Endothelial cell of umbilical vein (primary cell): ENCODE measurements at regions not wholly inside any gene's neighbourhood (a gene's known extent, or its start where the extent isn't known, plus 50 kb on each side); places are given as distances from the start of the nearest gene placed in this dataset.

Experiments
- BruUV-seq: library from RNA; stranded (reverse); fragments of 400-500 nt; replicated peaks from 2 replicates; lab custom pipeline; 2021; lab: Mats Ljungman, UMichigan
- CTCF ChIA-PET: fragments of 300-600, 350-600 bp; sonication (Branson Sonifier 250); formaldehyde crosslinking; loops from one replicate; lab custom pipeline; 2021; ENCODE audit warnings: antibody characterized with exemption, inconsistent platforms; lab: Charles Lee
- POLR2A ChIA-PET: fragments of 300-600, 350-600 bp; sonication (Branson Sonifier 250); formaldehyde crosslinking; loops from one replicate; lab custom pipeline; 2021; ENCODE audit warnings: antibody characterized with exemption, inconsistent platforms; lab: Charles Lee
- DNase-seq: peaks from one replicate; pipeline ENCODE4 v3.0.0-alpha.2; 2011; ENCODE audit warnings: low read depth, low spot score
- FAIRE-seq: peaks from 2 replicates; lab custom pipeline; 2011; peaks lifted over from hg19 to GRCh38; lab: Jason Lieb, UNC
- H2AFZ ChIP-seq: 2 replicates; pipeline ENCODE4 v1.6.0; 2012; ENCODE audit warnings: low read depth, low read length, control low read depth, inconsistent platforms
- H3K27ac ChIP-seq: 2 replicates; pipeline ENCODE4 v1.5.1; 2011; ENCODE audit warnings: low read depth, mild to moderate bottlenecking, control low read depth, low read length, moderate library complexity; ENCODE audit not compliant: insufficient read depth
- H3K27me3 ChIP-seq, 2 experiments: 2 replicates each; pipeline versions ENCODE4 v1.6.0 to v1.6.1; 2011; ENCODE audit warnings: low read length in 2 of 2, mixed read lengths in 1 of 2; ENCODE audit not compliant: control insufficient read depth in 2 of 2, insufficient read depth in 2 of 2
- H3K36me3 ChIP-seq, 2 experiments: 2 replicates in 1 of 2; 3 replicates in 1 of 2; pipeline ENCODE4 v1.5.1; 2011; ENCODE audit warnings: low read length in 2 of 2, mild to moderate bottlenecking in 1 of 2, moderate library complexity in 1 of 2; ENCODE audit not compliant: control insufficient read depth in 2 of 2, insufficient read depth in 2 of 2; ENCODE audit errors: extremely low read depth in 1 of 2
- H3K4me1 ChIP-seq: 3 replicates; pipeline ENCODE4 v1.5.1; 2011; ENCODE audit warnings: mild to moderate bottlenecking, low read length; ENCODE audit not compliant: control insufficient read depth, insufficient read depth; ENCODE audit errors: extremely low read depth
- H3K4me2 ChIP-seq: 2 replicates; pipeline ENCODE4 v1.6.1; 2011; ENCODE audit warnings: low read length, control low read depth, mixed read lengths; ENCODE audit not compliant: insufficient read depth
- H3K4me3 ChIP-seq, 3 experiments: fragments of 200-600 bp in 1 of 3; sonication (generic), shearing (Covaris generic) in 1 of 3; replicated peaks in 1 of 3; 2 replicates each; pipeline ENCODE4 v1.5.1; 2011 to 2016; ENCODE audit warnings: control low read depth in 3 of 3, low read length in 3 of 3, mild to moderate bottlenecking in 2 of 3, inconsistent platforms in 1 of 3, low read depth in 1 of 3, moderate library complexity in 1 of 3; ENCODE audit not compliant: insufficient read depth in 1 of 3
- H3K79me2 ChIP-seq: 2 replicates; pipeline ENCODE4 v1.6.0; 2012; ENCODE audit warnings: low read length, inconsistent platforms; ENCODE audit not compliant: control insufficient read depth, insufficient read depth
- H3K9ac ChIP-seq: replicated peaks from 2 replicates; pipeline ENCODE3; 2011; ENCODE audit warnings: low read length, control low read depth; ENCODE audit not compliant: insufficient read depth; ENCODE audit errors: extremely low read depth
- H3K9me1 ChIP-seq: replicated peaks from 3 replicates; pipeline ENCODE4 v1.6.0; 2011; ENCODE audit warnings: mild to moderate bottlenecking, low read length; ENCODE audit not compliant: control insufficient read depth, insufficient read depth; ENCODE audit errors: extremely low read depth
- H3K9me3 ChIP-seq: replicated peaks from 2 replicates; pipeline ENCODE4 v1.5.1; 2012; ENCODE audit warnings: low read length, inconsistent platforms; ENCODE audit not compliant: control insufficient read depth, insufficient read depth
- H4K20me1 ChIP-seq: replicated peaks from 2 replicates; pipeline ENCODE3; 2011; ENCODE audit warnings: mild to moderate bottlenecking, low read length; ENCODE audit not compliant: control insufficient read depth, insufficient read depth; ENCODE audit errors: extremely low read depth
- EZH2 ChIP-seq: IDR thresholded peaks from 2 replicates; pipeline ENCODE4 v1.6.1; 2012; ENCODE audit warnings: borderline replicate concordance, low read depth, mild to moderate bottlenecking, moderate library complexity, low read length, inconsistent platforms; ENCODE audit not compliant: severe bottlenecking
- GATA2 ChIP-seq: IDR thresholded peaks from 2 replicates; pipeline ENCODE4 v1.7.0; 2011; ENCODE audit warnings: low read depth, mild to moderate bottlenecking, moderate library complexity, mixed read lengths, low read length; ENCODE audit not compliant: insufficient read length, insufficient read depth
- JUN ChIP-seq: IDR thresholded peaks from 2 replicates; pipeline ENCODE4 v1.6.1; 2011; ENCODE audit warnings: borderline replicate concordance, low read depth; ENCODE audit not compliant: insufficient read length, insufficient read depth
- MAX ChIP-seq: IDR thresholded peaks from 2 replicates; pipeline ENCODE4 v1.6.1; 2011; ENCODE audit not compliant: insufficient read depth, insufficient read length
- POLR2A ChIP-seq: IDR thresholded peaks from 2 replicates; pipeline ENCODE4 v1.6.1; 2012; ENCODE audit warnings: low read depth, mild to moderate bottlenecking, control low read depth, low read length
- POLR2AphosphoS5 ChIP-seq: IDR thresholded peaks from 2 replicates; pipeline ENCODE4 v1.6.1; 2012; ENCODE audit warnings: low read depth, mild to moderate bottlenecking, control low read depth, low read length, moderate library complexity; ENCODE audit not compliant: insufficient read depth
- dilution Hi-C: fragments of 300-500 bp; cut with MboI; formaldehyde crosslinking; loops from one replicate; pipeline ENCODE4 v1.15.0; 2019; ENCODE audit warnings: low sequenced_read_pairs; ENCODE audit not compliant: extremely low pct_ligation_motif_present
- intact Hi-C: fragments of 100-400 bp; cut with micrococcal nuclease; formaldehyde crosslinking; loops from one replicate; pipeline ENCODE4 v1.10.0; 2022
- TF ChIP-seq, protein P1 (sequence below), 2 donors: IDR thresholded peaks; 1 replicate in 1 of 2; 2 replicates in 1 of 2; pipeline ENCODE4 v1.5.1; 2011; ENCODE audit warnings: low read length in 2 of 2, mild to moderate bottlenecking in 2 of 2, moderate library complexity in 2 of 2, control low read depth in 1 of 2, inconsistent platforms in 1 of 2, low read depth in 1 of 2; ENCODE audit not compliant: insufficient read depth in 1 of 2; ENCODE audit errors: extremely low read depth in 1 of 2

DNA sequence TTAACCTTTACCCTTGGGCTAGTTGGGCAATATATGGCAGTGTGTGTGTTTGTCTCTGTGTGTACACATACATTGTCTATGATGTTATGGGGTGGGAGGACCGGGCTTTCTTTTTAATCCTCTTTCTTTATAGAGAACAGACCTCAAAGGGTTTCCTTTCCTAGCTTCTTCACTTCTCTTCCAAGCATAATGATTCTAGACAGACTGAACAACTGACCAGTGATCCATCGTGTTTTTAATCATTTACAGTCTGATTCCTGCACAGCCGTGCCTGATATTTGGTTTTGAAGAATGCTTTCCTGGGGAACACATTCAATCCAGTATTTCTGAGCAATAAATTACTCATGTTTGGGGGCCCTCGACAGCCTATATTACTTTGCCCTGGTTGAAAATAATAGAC, 481.1 kb upstream of the DCN start:
- dilution Hi-C loops (no loop called here), intact Hi-C loops (no loop called here)
- Histone ChIP-seq H3K79me2 (no peaks in the 10 kb centered on the region), H3K4me2 (no peak overlapping the region), H2AFZ (no peak overlapping the region), H3K9me1 (no peaks in the 10 kb centered on the region), H3K9ac (no peak overlapping the region), H3K27me3 (no peaks in the 10 kb centered on the region), H3K36me3 (no peaks in the 10 kb centered on the region), H3K4me3 (no peak overlapping the region), H3K27ac (no peak overlapping the region), H4K20me1 (no peaks in the 10 kb centered on the region), H3K9me3 (no peaks in the 10 kb centered on the region), H3K4me1 (peaks cover 6% of the 10 kb centered on the region)
- DNase-seq (no peak), FAIRE-seq (no peak)
- POLR2A ChIA-PET = no interaction called here
- TF ChIP-seq EZH2 (no peak), MAX (no peak), POLR2A (no peak), POLR2AphosphoS5 (no peak)
- TF ChIP-seq, protein P1, sequence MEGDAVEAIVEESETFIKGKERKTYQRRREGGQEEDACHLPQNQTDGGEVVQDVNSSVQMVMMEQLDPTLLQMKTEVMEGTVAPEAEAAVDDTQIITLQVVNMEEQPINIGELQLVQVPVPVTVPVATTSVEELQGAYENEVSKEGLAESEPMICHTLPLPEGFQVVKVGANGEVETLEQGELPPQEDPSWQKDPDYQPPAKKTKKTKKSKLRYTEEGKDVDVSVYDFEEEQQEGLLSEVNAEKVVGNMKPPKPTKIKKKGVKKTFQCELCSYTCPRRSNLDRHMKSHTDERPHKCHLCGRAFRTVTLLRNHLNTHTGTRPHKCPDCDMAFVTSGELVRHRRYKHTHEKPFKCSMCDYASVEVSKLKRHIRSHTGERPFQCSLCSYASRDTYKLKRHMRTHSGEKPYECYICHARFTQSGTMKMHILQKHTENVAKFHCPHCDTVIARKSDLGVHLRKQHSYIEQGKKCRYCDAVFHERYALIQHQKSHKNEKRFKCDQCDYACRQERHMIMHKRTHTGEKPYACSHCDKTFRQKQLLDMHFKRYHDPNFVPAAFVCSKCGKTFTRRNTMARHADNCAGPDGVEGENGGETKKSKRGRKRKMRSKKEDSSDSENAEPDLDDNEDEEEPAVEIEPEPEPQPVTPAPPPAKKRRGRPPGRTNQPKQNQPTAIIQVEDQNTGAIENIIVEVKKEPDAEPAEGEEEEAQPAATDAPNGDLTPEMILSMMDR (IDR thresholded peaks at IDR 0.05; ENCODE audit: extremely low read depth in 1 of 2, insufficient read depth in 1 of 2, low read depth in 1 of 2, low read length in 2 of 2) = no peak
- BruUV-seq = no TSS peak
- CTCF ChIA-PET = interaction anchor here (1.5 to 2.0 kb wide), 2 partner anchors 9 to 16 kb away, joined by 4 read pairs; no protein-coding TSS in a partner anchor

DNA sequence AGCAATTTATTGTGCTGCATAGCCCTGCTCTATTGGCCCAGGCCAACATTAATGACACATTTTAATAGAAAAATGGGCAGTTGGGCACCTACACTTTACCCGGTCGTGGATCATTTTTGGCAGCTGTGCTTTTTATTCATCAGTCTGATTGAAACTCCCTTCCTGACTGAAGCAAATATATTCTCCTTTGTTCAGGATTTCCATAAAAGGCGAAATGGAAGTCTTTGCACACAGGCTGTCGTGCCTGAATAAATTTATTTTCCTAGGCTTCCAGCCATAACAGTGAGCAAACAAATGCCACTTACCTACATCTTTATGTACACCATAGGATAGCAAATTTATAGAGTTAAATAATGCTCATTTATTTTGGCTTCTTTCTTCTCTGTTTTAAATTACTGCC, 480.7 kb upstream of the DCN start:
- H3K27ac ChIP-seq = no peak overlapping the region
- ChIA-PET CTCF (interaction anchor here (1.5 to 2.0 kb wide), 2 partner anchors 9 to 17 kb away, joined by 4 read pairs; no protein-coding TSS in a partner anchor), POLR2A (no interaction called here)
- no peak overlapping the region for H3K4me3 ChIP-seq
- no peaks in the 10 kb centered on the region for H3K27me3 ChIP-seq
- H3K9ac ChIP-seq = no peak overlapping the region
- peak overlapping the region; percentile 37 for H2AFZ ChIP-seq
- no TSS peak for BruUV-seq
- no peaks in the 10 kb centered on the region for H4K20me1 ChIP-seq
- no peaks in the 10 kb centered on the region for H3K79me2 ChIP-seq
- dilution Hi-C loops (no loop called here), intact Hi-C loops (no loop called here)
- DNase-seq (peak; percentile 49), FAIRE-seq (no peak)
- H3K9me3 ChIP-seq = no peaks in the 10 kb centered on the region
- TF ChIP-seq POLR2AphosphoS5 (no peak), POLR2A (no peak), GATA2 (no peak), JUN (no peak)
- peaks cover 6% of the 10 kb centered on the region for H3K4me1 ChIP-seq
- no peak overlapping the region for H3K4me2 ChIP-seq
- no peaks in the 10 kb centered on the region for H3K36me3 ChIP-seq
- H3K9me1 ChIP-seq = no peaks in the 10 kb centered on the region
